ENCODE measurements at regions not wholly inside any gene's neighbourhood (a gene's known extent, or its start where the extent isn't known, plus 50 kb on each side); places are given as distances from the start of the nearest gene placed in this dataset.

- TF ChIP-seq POLR2AphosphoS5 (IDR thresholded peaks at IDR 0.05) (no peak), CTCF (IDR thresholded peaks at IDR 0.05) (no peak), EP300 (IDR thresholded peaks at IDR 0.05; ENCODE audit: low read depth) (no peak), POLR2A (IDR thresholded peaks at IDR 0.05) (no peak)
Measured at GRCh38 chr4:23412701-23413100, 477.1 kb downstream of the PPARGC1A start.

All from transverse colon (tissue), 4 donors.